Neuron (in vitro differentiated cells): ENCODE measurements at regions not wholly inside any gene's neighbourhood (a gene's known extent, or its start where the extent isn't known, plus 50 kb on each side); places are given as distances from the start of the nearest gene placed in this dataset.

Experiments used
- H2AFZ ChIP-seq: one replicate; pipeline ENCODE4 v1.6.1; 2013; ENCODE audit warnings: low read depth, mild to moderate bottlenecking, inconsistent platforms, low read length, moderate library complexity
- H3K27me3 ChIP-seq: one replicate; pipeline ENCODE4 v1.6.1; 2013; ENCODE audit warnings: low read length; ENCODE audit not compliant: insufficient read depth
- H3K36me3 ChIP-seq: one replicate; pipeline ENCODE4 v1.6.1; 2013; ENCODE audit warnings: low read length; ENCODE audit not compliant: insufficient read depth
- H3K4me1 ChIP-seq: one replicate; pipeline ENCODE4 v1.6.1; 2013; ENCODE audit warnings: low read length; ENCODE audit not compliant: insufficient read depth
- H3K4me3 ChIP-seq: 2 replicates; pipeline ENCODE4 v1.5.1; 2013; ENCODE audit warnings: mild to moderate bottlenecking, low read length, moderate library complexity
- H3K9me3 ChIP-seq: one replicate; pipeline ENCODE4 v1.6.1; 2013; ENCODE audit warnings: low read length

DNA sequence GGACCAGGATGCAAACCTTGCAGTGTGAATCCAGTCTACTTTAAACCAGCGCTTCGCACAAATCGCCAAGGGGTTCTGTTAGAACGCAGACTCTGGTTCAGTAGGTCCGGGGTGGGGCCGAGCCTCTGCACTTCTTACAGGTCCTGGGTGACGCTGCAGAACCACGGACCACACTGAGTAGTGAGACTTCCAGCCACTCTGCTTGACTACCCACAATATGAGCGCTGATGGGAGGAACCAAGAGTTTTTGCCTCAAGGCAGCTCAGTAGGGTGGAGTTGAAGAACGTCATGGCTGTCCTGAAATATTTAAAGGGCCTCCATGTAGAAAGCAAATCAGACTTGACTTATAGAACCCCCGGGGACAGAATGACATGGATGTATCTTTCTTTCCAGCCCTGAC is 138.0 kb upstream of the CRY1 start:
- Histone ChIP-seq H2AFZ (no peak overlapping the region), H3K36me3 (no peaks in the 10 kb centered on the region), H3K4me1 (peaks cover 4% of the 10 kb centered on the region), H3K9me3 (no peaks in the 10 kb centered on the region), H3K27me3 (no peaks in the 10 kb centered on the region), H3K4me3 (no peak overlapping the region)

DNA sequence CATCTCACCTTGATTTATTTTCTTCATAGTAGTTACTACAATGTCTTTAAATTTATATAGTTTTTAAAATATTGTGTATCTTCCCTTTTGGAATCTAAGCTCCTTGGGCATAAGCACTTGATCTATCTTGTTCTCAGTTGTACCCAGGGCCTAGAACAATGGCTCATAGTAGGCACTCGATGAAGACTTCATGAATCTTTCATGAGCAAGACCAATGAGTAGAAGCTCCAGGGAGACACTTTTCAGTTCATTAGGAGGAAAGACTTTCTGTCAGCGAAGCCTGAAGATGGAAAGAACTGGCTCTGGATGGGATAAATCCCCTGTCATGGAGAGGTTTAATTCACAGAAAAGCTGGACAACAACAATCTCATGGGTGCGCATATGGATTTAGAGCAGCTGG is 140.2 kb upstream of the CRY1 start:
- peaks cover 4% of the 10 kb centered on the region for H3K4me1 ChIP-seq
- no peaks in the 10 kb centered on the region for H3K9me3 ChIP-seq
- no peak overlapping the region for H3K4me3 ChIP-seq
- H3K36me3 ChIP-seq = no peaks in the 10 kb centered on the region
- H2AFZ ChIP-seq = no peak overlapping the region
- H3K27me3 ChIP-seq = no peaks in the 10 kb centered on the region

DNA sequence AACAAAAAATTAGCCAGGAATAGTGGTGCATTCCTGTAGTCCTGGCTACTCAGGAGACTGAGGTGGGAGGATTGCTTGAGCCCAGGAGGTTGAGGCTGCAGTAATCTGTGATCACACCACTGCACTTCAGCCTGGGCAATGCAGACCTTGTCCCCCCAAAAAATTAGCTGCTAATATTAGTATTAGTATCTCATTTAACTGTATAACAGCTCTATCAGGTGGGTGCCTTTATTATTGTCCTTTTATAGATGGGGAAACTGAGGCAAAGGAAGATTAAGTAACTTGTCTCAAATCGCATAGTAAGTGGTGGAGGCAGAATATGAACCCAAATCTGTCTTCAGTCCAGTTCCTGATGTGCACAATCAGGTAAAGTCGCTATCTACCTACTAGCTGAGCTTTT is 142.3 kb upstream of the CRY1 start:
- Histone ChIP-seq H3K27me3 (no peaks in the 10 kb centered on the region), H3K4me3 (no peak overlapping the region), H3K9me3 (no peaks in the 10 kb centered on the region), H2AFZ (no peak overlapping the region), H3K36me3 (no peaks in the 10 kb centered on the region), H3K4me1 (peaks cover 4% of the 10 kb centered on the region)

DNA sequence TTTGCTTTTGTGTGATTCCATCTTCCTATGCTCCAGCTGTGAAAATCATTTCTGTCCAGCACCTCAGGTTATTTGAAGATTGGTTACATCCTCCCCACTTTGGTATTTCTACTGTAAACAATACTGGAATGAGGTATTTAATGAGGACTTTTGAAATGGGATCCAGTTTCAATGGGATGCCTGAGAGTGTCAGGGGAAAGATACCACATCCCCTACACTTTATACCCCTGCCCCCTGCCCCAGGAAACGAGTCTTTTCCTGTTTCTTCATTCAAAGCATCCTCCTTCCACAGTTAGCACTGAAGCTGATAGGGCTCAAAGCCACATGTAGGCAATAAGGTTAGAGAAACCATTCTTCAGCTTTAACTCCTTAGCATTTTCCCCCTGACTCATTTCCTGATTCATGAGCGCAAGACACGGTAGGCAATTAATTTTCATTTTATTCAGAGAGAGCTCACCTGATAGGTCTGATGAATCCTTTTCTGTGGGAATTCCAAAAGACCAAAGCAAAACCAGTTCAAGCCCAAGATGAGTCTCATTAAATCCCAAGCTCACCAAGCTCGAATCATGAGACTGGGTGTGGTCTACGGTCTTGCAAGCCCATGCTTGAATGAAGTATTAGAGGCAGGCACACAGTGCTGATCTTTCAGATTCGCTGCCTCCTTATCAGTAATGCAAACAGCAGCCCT is 143.6 kb upstream of the CRY1 start:
- Histone ChIP-seq H3K36me3 (no peaks in the 10 kb centered on the region), H3K4me3 (no peak overlapping the region), H2AFZ (no peak overlapping the region), H3K4me1 (peaks cover 4% of the 10 kb centered on the region), H3K9me3 (no peaks in the 10 kb centered on the region), H3K27me3 (peaks cover 3% of the 10 kb centered on the region)

DNA sequence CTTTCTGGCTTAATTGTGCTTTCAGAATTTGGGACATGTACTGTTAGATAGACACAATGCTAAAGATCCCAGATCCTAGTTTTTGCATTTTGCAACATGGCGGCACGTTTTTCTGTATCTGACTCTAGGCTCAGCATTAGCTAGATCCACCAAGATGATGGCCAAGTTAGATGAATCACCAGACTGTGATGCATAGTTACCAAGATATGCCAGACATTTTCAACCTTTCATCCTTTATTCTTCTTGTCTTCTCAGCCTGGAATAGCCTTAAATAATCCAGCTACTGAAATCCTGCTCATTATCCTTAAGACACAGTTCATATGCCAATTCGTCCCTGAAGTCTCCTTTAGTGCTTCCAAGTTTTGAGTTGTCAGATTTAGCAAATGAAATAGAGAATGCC is 144.9 kb upstream of the CRY1 start:
- Histone ChIP-seq H2AFZ (no peak overlapping the region), H3K9me3 (no peaks in the 10 kb centered on the region), H3K4me3 (no peak overlapping the region), H3K4me1 (peaks cover 4% of the 10 kb centered on the region), H3K36me3 (no peaks in the 10 kb centered on the region), H3K27me3 (peaks cover 3% of the 10 kb centered on the region)

DNA sequence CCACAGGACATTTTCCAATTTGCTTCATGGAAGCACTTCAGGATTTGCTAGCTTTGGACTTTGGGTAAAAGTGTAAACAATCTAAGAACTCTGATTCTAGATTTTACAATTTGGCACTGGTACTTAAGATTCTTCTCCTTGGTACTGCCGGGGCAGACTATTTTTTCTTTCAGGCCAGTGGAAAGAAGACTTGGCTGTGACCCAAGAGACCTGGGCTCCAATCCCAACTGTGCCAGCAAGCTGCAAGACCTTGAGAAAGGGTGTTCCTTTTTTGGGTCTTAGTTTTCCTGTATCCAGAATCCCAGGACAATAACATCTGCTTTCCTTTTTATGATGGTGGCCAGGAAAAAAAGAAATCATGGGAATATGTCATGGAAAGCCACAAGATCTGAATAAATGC is 148.1 kb upstream of the CRY1 start:
- Histone ChIP-seq H3K36me3 (no peaks in the 10 kb centered on the region), H3K27me3 (peaks cover 11% of the 10 kb centered on the region), H2AFZ (no peak overlapping the region), H3K4me3 (no peak overlapping the region), H3K4me1 (no peaks in the 10 kb centered on the region), H3K9me3 (no peaks in the 10 kb centered on the region)

DNA sequence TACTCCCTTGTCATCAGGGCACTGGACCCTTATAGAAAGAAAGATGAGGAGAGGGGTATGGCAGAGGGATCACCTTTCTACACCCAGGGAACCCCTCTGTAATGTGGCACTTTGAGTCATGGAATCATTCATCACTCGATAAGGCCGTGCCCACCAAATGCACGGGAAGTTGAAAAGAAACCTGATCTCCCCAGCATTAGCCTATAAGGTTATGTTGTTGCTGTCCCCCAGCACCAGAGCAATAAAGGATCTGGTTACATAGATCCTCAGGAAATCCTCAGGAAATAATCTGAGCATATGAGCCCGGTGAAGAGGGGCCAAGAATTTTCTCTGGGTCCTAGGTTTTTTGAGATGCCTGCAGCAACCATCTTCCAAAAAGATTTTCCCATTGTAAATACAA is 148.8 kb upstream of the CRY1 start:
- no peaks in the 10 kb centered on the region for H3K36me3 ChIP-seq
- no peaks in the 10 kb centered on the region for H3K4me1 ChIP-seq
- no peak overlapping the region for H2AFZ ChIP-seq
- no peaks in the 10 kb centered on the region for H3K9me3 ChIP-seq
- H3K4me3 ChIP-seq = no peak overlapping the region
- H3K27me3 ChIP-seq = peaks cover 11% of the 10 kb centered on the region

DNA sequence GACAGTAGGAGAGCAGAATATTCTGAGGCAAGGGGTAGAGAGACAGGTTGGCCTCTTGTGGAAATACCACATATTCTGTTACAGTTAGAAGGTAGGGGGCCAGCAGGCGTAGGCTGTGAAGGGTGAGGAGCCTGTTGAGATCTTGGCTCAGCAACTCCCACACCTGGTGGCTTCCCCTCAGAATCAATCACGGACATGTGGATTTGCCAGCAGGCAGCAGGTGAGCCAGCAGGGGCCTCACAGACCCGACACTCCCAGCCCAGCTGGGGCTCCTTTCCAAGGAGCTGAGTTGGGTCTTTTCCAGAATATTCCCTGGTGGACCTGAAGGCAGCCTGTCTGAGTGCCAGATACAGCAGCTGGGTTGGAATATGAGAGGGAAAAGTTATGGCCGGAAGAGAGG is 150.0 kb upstream of the CRY1 start:
- Histone ChIP-seq H3K9me3 (no peaks in the 10 kb centered on the region), H3K4me3 (no peak overlapping the region), H3K4me1 (no peaks in the 10 kb centered on the region), H2AFZ (no peak overlapping the region), H3K36me3 (no peaks in the 10 kb centered on the region), H3K27me3 (peaks cover 11% of the 10 kb centered on the region)

DNA sequence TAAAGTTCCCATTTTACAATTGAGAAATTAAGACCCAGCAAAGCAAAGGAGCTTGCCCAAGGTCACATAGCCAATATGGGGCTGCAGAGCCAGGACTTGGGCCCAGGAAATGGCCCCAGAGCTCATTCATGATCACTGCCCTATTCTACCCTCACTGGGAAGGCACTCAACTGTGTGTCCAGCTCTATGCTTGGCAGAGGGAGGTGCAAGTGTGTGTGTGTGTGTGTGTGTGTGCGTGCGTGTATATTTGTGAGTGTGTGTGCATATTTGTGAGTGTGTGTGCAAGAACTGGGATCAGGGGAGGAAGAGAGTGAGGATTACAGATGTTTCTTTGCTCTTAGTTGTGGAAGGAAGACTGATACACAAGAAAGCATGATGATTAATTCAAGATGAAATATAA is 151.2 kb upstream of the CRY1 start:
- Histone ChIP-seq H3K4me3 (no peak overlapping the region), H3K4me1 (no peaks in the 10 kb centered on the region), H3K27me3 (peaks cover 11% of the 10 kb centered on the region), H2AFZ (no peak overlapping the region), H3K36me3 (no peaks in the 10 kb centered on the region), H3K9me3 (no peaks in the 10 kb centered on the region)

DNA sequence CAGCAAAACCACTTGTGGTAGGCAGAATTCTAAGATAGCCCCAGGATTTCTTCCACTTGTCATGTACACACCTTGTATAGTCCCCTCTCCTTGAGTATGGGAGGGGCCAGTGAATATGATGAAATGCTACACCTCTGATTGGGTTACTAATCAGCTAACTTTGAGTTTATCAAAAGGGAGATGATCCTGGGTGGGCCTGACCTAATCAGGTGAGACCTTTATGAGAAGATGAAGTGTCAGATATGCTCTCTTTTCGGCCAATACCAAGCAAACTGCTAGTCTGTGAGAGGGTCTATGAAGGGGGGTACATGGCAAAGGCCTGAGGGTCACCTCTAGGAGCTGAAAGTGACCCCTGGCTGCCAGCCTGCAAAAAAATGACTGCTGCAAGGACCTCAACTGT is 154.3 kb upstream of the CRY1 start:
- Histone ChIP-seq H2AFZ (no peak overlapping the region), H3K4me3 (no peak overlapping the region), H3K36me3 (no peaks in the 10 kb centered on the region), H3K9me3 (no peaks in the 10 kb centered on the region), H3K27me3 (peaks cover 8% of the 10 kb centered on the region), H3K4me1 (no peaks in the 10 kb centered on the region)

DNA sequence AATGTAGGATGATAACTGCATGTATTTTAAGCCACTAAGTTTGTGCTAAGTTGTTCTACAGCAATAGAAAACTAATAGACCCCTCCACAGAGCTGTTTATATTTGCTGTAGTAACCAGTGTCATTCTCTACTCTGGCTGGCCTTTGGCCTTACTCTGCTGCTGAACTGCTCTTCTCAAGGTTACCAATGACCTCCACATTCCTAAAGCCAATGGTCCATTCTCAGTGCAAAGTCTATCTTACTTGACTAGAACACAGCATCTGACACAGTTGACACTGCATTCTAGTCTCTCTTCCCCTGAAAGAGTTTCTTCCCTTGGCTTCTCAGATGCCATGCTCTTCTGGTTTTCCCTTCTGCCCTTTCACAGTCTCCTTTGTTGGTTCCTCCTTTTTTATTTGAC is 154.8 kb upstream of the CRY1 start:
- peaks cover 10% of the 10 kb centered on the region for H3K27me3 ChIP-seq
- H3K9me3 ChIP-seq = no peaks in the 10 kb centered on the region
- H3K4me3 ChIP-seq = no peak overlapping the region
- H3K36me3 ChIP-seq = no peaks in the 10 kb centered on the region
- H3K4me1 ChIP-seq = no peaks in the 10 kb centered on the region
- H2AFZ ChIP-seq = no peak overlapping the region

DNA sequence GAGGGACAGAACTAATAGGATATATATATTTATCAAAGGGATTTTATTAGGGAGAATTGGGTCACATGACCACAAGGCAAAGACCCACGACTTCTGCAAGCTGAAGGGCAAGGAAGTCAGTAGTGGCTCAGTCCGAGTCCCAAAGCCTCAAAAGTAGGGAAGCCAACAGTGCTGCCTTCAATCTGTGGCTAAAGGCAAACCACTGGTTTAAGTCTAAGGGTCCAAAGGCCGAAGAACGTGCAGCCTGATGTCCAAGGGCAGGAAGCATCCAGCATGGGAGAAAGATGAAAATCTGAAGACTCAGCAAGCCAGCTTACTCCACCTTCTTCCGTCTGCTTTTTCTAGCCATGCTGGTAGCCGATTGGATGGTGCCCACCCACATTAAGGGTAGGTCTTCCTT is 157.9 kb upstream of the CRY1 start:
- Histone ChIP-seq H3K4me3 (no peak overlapping the region), H3K36me3 (no peaks in the 10 kb centered on the region), H3K9me3 (no peaks in the 10 kb centered on the region), H3K27me3 (peaks cover 2% of the 10 kb centered on the region), H3K4me1 (no peaks in the 10 kb centered on the region), H2AFZ (no peak overlapping the region)

DNA sequence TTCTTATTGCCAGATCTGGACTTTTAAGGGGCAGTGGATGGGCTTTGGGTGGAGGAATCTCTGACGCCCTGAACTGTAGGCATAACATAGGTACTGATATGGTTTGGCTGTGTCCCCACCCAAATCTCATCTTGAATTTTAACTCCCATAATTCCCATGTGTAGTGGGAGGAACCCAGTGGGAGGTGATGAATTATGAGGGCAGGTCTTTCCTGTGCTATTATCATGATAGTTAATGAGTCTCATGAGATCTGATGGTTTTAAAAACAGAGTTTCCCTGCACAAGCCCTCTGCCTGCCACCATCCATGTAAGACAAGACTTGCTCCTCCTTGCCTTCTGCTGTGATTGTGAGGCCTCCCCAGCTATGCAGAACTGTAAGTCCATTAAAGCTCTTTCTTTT is 160.0 kb upstream of the CRY1 start:
- Histone ChIP-seq H3K4me3 (no peak overlapping the region), H3K4me1 (no peaks in the 10 kb centered on the region), H3K27me3 (peaks cover 2% of the 10 kb centered on the region), H3K9me3 (no peaks in the 10 kb centered on the region), H2AFZ (no peak overlapping the region), H3K36me3 (no peaks in the 10 kb centered on the region)

DNA sequence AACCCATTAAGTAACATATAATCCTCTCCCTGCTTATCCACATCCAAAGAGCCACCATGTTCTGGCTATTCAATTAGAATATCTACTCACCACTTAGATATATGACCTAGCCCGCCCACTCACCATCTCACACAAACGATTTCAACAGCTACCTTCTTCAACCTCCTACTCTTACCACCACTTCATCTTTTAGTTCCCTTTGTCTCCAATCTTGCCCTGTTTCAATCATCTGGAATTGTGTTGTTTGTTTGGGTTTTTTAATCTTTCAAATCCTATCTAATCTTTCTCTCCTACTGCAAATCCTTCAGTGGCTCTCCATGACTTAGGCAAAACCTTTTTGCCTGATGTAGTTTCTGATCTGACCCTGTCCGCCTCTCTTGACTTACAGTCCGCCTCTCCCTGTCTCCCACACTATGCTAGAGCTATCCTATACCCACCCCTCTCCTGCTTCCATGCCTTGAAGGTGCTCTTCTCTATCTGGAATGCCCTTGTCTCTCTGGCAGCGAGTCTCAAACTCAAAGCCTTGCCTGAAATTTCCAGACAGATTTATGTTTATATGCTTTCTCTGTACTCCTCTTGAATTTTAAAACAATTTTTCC is 161.0 kb upstream of the CRY1 start:
- H3K36me3 ChIP-seq = no peaks in the 10 kb centered on the region
- H3K4me3 ChIP-seq = no peak overlapping the region
- H3K9me3 ChIP-seq = no peaks in the 10 kb centered on the region
- H2AFZ ChIP-seq = no peak overlapping the region
- H3K4me1 ChIP-seq = no peaks in the 10 kb centered on the region
- H3K27me3 ChIP-seq = peaks cover 2% of the 10 kb centered on the region
